Fibroblast of skin of abdomen (primary cell): ENCODE measurements at regions not wholly inside any gene's neighbourhood (a gene's known extent, or its start where the extent isn't known, plus 50 kb on each side); places are given as distances from the start of the nearest gene placed in this dataset.
A peak's percentile ranks its signal among the peaks of the same experiment; 100 is the strongest.

ENCODE experiments used
- DNase-seq: peaks from one replicate; pipeline ENCODE4 v3.0.0-alpha.2; 2013

- no peak for DNase-seq
Observed at GRCh38 chr14:87087881-87088280, 905.1 kb downstream of the GALC start.

- DNase-seq = no peak
Observed at GRCh38 chr14:87084908-87085307, 908.1 kb downstream of the GALC start.

DNA sequence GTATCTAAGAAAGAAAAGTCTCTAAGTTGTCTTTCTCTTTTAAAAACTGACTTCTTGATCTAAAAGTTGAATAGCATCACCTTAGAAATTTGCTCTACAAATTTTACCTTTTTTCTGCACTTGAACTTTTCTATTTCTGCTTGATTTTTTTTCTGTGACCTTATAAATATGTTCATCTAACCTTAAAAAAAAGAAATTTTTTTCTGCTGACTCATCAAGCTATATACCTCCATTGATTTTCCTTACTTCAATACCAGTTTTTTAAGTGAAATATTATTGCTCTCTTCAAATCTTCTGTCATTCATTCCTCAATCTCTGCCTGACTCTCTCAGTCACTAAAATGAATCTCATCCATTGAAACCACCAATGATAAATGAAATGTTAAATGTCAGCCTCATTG lies 910.1 kb downstream of the GALC start:
- no peak for DNase-seq

DNA sequence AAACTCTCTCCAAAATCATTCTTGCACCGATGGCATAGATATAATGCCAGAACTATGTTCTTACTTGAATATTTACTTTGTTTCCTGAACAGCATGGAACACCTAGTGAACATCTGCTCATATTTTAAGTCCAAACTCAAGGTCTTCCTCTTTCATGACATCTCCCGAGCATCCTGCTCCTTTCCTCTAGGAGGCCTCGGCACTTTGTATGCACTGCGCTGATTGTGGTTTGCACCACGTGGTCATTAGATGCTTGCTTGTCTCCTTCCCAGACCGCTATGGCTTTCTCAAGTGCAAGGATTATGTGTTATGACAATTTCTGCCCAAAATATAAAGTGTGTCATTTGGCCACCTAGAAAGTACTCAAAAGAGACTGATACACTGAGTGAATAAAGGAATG lies 912.0 kb downstream of the GALC start:
- DNase-seq = no peak

DNA sequence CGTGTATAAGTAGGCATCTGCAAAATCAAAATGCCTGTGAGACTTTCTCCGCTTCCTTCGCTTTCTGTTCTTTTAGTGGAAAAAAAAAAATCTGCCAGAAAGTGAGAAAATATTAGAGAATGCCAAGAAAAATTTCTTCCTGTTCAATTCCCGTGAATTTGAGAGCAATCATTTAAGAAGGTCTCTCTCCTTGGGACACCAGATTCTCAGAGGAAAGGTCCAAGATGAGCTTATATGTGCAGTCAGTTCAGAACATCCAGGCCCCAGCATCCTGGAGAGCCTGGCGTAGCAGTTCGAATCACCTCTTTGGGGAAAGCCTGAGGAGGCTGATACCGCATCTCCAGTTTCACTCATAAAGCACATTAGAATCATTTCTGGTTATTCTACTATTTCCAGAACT lies 912.8 kb downstream of the GALC start:
- no peak for DNase-seq

DNA sequence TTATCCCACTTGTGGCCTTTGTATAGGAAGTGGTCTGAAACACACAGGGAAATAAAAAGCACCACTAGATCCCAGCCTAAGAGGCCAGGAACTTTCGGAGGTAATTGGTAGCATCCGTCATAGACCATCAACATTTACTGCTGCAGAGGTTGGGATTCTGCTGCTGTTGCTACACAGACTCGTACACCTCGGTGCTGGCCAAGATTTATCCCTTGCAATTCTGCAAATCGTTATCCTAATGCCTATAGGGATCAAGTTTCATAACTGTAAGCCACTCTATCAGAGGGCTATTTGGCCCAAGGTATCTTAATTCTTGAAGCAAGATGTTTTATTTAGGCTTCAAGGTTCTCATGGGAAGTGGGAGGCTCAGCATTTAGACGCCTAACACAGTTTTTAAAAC lies 913.6 kb downstream of the GALC start:
- DNase-seq = no peak

DNA sequence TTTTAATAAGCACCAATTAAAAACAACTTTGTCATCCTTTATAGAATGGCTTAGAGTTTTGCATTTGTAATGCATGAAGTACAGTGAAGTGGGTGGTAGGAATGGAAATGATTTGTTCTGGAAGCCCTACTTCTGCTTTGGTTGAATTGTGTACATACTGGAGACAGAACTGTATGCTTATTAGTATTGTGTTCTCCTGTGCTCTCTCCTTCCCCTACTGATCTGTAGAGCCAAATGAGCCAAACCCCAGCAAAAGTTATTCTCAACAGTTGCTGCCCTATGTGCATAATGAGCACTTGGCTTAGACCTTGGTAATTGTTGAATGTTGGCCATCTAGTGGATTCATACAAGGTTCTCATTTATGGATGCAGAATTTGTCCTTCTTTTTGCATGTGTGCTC lies 916.1 kb downstream of the GALC start:
- no peak for DNase-seq

GRCh38 chr14:87076146-87076545 lies 916.8 kb downstream of the GALC start:
- DNase-seq = peak; percentile 23

DNA sequence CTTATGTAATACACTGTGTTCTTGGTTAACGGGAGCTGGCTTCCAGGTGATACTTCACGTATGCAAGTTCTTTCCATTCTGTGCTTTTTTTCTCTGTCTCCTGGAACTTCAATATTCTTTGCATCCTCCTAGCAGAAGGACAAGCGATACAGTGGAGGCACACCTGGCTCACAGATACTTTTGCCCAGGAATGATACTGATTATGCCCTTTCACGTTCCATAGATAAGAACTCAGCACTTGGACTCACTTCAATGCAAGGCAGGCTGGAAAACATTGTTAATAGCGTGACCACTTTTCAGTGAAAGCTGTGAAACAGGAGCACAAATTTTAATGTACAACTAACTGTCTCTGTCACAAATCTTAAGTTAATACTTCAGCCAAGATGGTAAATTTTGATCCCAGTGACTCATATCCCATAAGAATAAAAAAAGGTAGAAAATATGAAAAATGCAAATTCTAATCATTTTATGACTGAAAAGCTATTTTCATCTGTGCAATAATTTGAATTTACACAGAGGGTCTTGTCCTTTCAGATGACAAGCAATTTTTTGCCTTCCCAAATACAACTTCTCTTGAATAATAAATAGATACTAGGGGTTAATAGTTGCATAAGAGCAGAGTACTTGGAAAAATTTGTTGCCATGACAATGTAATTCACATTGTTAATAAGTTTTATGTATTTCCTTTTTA lies 919.0 kb downstream of the GALC start:
- no peak for DNase-seq

DNA sequence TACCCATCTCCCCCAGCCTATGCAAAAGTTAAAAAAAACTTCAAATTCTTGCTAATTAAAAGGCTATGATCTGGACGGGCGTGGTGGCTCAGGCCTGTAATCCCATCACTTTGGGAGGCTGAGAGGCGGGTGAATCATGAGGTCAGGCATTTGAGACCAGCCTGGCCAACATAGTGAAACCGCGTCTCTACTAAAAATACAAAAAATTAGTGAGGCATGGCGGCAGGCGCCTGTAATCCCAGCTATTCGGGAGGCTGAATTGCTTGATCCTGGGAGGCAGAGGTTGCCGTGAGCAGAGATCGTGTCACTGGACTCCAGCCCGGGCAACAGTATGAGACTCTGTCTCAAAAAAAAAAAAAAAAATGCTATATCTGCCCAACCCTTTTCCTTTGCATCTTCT lies 925.4 kb downstream of the GALC start:
- no peak for DNase-seq

DNA sequence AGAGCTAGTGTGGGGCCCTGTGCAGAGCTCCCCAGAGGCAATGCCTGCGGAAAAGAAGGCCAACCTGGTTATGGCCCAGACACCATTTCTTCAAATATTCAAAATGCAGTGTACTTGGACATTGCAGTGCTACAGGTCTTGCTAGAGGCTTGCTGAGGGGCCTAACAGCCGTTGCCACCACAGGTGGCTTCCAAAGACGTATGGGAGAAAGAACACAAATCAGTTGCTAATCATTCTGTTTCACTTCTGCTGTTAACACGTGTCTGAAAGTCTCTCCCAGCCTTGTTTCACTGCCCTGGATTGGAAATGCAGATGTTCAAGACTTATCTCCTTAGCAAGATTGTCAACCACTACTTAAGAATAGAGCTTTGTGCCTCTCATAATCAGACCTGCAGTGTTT lies 925.9 kb downstream of the GALC start:
- no peak for DNase-seq

DNA sequence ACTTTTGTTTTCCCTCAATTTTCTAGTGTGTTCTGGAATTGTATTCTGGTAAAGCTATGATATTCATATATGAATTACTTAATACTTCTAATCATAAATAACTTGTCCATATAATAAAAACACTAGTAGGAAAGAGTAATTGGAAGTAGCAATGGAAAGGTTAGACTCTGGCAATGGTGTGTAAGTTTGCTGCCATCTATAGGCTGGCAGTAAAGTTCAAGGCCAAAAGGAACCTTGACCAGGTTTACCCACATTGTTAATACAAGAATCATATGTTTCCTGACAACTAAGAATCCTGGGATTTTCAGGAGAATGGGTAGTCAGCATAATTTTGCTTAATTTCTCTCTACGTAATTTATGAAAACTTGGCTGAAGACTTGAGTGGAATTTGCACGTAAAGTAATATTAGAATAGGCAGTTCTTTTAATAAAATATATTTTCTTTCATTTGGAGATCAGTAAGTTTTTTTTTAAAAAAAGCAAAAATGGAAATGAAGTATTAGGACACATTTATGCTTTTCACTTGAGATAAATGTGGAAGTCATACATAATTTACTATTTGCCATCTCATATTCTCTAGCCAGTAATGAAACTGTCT lies 926.7 kb downstream of the GALC start:
- DNase-seq = peak; percentile 16

GRCh38 chr14:87065366-87065765 lies 927.6 kb downstream of the GALC start:
- no peak for DNase-seq

DNA sequence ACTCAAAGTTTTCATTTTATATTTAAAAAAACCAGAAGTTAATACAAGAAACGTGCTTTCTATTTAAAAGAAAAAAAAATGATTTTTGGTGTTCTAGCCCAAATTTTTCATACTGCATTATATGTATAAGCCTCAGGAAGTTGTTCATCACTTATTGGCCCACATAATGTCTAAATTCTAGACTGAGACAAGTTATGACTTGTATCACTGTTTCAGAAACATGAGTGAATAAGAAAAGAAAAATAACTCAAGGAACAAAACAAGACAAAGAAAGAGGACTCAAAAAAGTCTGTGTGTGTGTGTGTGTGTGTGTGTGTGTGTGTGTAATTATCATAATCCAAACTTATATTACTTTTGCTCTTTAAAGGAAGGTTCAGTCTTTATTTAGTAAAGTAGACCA lies 929.8 kb downstream of the GALC start:
- DNase-seq = no peak

GRCh38 chr14:87060405-87060804 lies 932.6 kb downstream of the GALC start:
- DNase-seq = no peak

GRCh38 chr14:87059060-87059839 lies 933.7 kb downstream of the GALC start:
- peak; percentile 17 for DNase-seq

DNA sequence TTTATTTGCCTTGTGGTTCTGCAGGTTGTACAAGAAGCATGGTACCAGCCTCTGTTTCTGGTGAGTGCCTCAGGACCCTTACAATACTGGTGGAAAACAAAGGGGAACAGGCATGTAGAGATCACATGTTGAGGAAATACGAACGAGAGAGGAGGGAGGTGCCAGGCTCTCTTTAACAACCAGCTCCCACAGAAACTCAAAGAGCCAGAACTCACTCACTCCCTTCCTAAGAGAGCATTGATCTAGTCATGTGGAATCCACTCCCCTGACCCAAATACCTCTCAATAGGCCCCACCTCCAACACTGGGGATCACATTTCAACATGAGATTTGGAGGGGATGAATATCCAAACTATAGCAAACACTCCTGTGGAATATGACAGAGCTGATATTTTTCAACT lies 938.0 kb downstream of the GALC start:
- no peak for DNase-seq

DNA sequence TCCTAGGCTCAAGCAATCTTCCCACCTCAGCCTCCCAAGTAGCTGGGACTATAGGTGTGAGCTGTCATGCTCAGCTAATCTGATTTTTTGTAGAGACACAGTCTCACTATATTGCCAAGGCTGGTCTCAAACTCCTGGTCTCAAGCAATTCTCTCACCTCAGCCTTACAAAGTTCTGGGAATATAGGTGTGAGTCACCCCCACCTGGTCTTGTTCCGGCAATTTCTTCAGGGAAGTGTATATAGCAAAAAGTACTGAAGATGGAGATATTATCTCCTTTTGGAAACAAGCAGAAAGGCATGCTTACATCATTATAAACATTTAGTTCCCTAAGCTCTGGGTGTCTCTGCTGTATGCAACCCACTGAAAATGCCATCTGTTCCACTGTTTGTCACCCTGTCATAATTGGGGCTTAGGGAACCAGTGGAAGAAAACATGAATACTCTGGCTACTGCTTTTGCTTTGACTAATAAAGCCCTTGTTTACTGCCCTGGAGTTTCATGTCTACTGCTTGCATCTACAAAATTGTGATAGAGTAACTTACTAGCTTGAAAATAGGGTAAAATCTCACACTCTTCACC lies 940.2 kb downstream of the GALC start:
- no peak for DNase-seq

GRCh38 chr14:87050421-87050820 lies 942.6 kb downstream of the GALC start:
- no peak for DNase-seq

DNA sequence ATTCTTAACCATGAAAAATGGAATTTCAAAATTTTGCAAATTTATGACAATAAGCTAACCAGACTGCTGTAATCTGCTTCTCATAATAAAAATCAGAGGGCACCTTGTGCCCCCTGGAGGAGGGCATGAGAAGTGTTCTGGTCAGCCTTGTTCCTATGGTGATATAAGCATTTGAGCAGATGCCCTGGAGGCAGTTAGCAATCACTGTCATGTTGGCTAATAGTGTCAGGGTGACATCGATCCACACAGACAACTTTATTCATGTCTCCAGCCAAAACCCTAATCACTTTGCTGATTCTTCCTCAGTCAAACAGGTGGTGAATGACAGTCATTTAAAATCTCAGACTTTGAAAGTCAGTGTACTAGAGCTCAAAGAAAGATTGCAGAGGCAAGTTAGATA lies 943.0 kb downstream of the GALC start:
- DNase-seq = peak; percentile 44

DNA sequence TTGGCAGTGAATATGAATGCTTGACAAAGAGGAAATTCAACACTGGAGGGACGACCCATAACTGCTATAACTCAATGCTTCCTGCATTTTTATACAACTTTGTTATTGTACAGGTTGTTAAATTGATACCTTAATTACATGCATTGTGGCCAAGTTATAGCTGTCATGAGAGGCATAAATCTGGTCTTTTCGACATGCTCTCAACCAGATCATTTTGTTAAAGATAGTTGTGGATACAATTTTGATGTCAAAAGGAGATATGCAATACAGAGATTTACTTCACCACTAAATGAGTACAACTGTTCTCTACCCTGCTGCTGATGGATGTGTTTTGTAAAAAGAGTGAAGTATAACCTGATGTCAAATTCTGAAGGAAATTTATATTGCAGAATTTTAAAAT lies 946.0 kb downstream of the GALC start:
- DNase-seq = no peak

GRCh38 chr14:87045956-87046355 lies 947.0 kb downstream of the GALC start:
- DNase-seq = no peak

DNA sequence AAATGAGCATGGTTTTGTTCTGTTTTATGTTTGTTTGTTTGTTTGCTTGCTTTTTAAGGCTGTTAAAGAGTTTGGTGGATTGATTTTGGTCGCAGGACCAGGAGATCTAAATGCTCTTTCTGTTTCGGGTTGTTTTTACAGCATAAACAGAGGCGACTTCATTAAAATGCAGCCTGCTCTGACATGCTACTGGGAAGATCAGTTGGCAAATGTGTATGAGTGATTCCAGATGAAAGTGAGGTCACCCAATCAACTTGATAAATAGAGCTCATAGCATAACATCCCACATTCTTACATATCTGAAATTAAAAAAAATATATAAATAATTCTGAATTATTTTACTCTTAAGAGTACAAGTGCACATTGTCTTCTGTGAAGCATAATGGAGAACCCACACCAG lies 947.7 kb downstream of the GALC start:
- DNase-seq = peak; percentile 25

- no peak for DNase-seq
Observed at GRCh38 chr14:87044807-87045206, 948.2 kb downstream of the GALC start.
